Body of pancreas (tissue), 4 donors: ENCODE measurements at regions not wholly inside any gene's neighbourhood (a gene's known extent, or its start where the extent isn't known, plus 50 kb on each side); places are given as distances from the start of the nearest gene placed in this dataset.

Experiments
- POLR2A ChIP-seq, 3 donors: fragments of 450-650 bp; IDR thresholded peaks; one replicate each; pipeline ENCODE4 v1.6.1; 2016; ENCODE audit warnings: antibody characterized with exemption in 3 of 3, mild to moderate bottlenecking in 2 of 3
- TF ChIP-seq, protein P1 (sequence below), 7 experiments: fragments of 450-650 bp in 4 of 7; fragments of 200-600 bp in 3 of 7; sonication (generic) in 3 of 7; IDR thresholded peaks; one replicate each; pipeline ENCODE4 v1.5.1; 2016 to 2019; ENCODE audit warnings: antibody characterized with exemption in 7 of 7

DNA sequence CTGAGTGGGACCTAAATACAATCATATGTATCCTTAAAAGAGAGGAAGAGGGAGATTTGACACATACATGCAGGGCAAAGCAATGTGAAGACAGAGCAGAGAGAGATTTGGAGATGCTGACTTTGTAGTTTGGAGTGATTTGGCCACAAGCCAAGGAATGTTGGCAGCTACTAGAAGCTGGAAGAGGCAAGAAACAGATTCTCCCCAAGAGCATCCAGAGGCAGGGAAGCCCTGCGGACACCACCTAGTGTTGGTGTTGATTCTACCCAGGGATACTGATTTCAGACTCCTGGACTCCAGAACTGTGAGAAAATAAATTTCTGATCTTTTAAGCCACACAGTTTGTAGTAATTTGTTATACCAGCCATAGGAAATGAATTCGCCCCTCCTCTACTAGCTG, 64.9 kb upstream of the OSMR start:
- TF ChIP-seq, protein P1, sequence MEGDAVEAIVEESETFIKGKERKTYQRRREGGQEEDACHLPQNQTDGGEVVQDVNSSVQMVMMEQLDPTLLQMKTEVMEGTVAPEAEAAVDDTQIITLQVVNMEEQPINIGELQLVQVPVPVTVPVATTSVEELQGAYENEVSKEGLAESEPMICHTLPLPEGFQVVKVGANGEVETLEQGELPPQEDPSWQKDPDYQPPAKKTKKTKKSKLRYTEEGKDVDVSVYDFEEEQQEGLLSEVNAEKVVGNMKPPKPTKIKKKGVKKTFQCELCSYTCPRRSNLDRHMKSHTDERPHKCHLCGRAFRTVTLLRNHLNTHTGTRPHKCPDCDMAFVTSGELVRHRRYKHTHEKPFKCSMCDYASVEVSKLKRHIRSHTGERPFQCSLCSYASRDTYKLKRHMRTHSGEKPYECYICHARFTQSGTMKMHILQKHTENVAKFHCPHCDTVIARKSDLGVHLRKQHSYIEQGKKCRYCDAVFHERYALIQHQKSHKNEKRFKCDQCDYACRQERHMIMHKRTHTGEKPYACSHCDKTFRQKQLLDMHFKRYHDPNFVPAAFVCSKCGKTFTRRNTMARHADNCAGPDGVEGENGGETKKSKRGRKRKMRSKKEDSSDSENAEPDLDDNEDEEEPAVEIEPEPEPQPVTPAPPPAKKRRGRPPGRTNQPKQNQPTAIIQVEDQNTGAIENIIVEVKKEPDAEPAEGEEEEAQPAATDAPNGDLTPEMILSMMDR (IDR thresholded peaks at IDR 0.05): no peak
- no peak for TF ChIP-seq POLR2A (IDR thresholded peaks at IDR 0.05)
